Activated CD4-positive, alpha-beta T cell treated with anti-CD3 and anti-CD28 coated beads for 48 hours (primary cell): ENCODE measurements at regions not wholly inside any gene's neighbourhood (a gene's known extent, or its start where the extent isn't known, plus 50 kb on each side); places are given as distances from the start of the nearest gene placed in this dataset.
"Not testable (repeated sequence)": the region's sequence is repeated elsewhere in the genome, so short reads cannot be mapped to it uniquely, and the experiment has no call there.

Experiments used
- DNase-seq: peaks from one replicate; pipeline ENCODE4 v3.0.0-alpha.2; 2020

DNA sequence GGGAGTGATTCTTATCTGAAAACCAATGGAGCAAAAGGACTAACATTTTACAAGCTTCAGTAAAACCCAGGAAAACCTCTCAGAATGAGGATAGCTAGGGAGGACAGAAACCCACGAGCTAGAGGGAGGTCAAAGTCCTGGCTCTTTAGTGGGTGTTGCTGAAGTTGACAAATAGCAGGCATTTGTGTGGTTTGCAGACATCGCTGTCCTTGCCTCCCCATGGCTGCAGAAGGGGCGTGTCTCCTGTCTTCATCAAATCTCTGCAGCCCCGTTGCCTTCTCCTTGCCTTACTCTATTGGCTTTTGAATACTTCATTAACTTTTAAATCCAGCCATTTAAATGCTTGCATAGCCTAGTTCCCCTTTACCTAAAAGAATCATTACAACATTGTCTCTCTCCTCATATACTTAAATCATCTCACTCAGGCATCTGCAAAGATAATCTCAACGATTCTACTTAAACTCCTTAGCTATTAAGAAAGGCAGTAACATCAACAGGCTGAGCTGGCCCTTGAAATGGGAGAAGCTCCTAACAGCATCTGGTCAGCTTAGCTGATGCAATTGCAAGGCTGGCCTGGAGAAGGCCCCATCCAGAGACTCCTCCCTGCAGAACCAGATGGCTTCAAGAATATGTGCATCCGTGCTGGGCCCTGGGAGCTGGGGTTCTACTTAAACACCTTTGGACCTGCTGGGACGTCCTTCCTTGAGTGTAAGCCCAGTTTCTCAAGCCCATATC, 152.8 kb upstream of the TAS2R1 start:
- no peak for DNase-seq

GRCh38 chr5:9781890-9782289, 151.7 kb upstream of the TAS2R1 start:
- DNase-seq: no peak

GRCh38 chr5:9781275-9781674, 151.1 kb upstream of the TAS2R1 start:
- no peak for DNase-seq

- no peak for DNase-seq
These were observed 150.3 kb upstream of the TAS2R1 start for GRCh38 chr5:9780501-9780900.

GRCh38 chr5:9776525-9776924, 146.4 kb upstream of the TAS2R1 start:
- no peak for DNase-seq

DNA sequence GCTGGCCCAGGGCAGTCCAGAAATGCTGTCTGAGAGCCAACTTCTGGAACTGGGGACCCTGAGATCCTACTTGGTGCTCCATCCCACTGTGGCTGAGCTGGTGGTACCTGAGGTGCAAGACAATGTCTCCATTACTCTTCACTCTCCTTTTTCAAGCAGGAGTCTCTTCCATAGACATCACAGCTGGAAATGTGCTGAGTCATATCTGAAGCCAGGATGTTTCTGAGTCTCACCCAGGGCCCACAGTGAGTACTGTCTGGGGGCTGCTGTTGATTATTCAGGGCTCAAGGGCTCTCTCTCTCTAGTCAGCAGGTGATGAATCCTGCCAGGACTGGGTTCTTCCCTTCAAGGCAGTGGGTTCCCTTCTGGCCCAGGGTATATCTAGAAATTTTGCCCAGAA, 145.2 kb upstream of the TAS2R1 start:
- no peak for DNase-seq

GRCh38 chr5:9774472-9775079, 144.4 kb upstream of the TAS2R1 start:
- DNase-seq: no peak

DNA sequence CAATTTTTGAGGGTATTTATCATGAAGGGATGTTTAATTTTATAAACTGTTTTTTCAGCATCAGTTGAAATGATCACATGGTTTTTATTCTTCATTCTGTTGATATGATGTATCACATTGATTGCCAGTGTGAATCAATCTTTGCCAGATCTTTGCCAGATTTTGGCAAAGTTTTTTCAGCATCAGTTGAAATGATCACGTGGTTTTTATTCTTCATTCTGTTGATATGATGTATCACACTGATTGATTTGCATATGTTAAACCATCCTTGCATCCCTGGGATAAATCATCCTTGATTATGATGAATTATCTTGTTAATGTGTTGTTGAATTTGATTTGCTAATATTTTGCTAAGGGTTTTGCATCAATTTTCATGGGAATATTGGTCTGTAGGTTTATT, 140.9 kb upstream of the TAS2R1 start:
- DNase-seq: no peak

DNA sequence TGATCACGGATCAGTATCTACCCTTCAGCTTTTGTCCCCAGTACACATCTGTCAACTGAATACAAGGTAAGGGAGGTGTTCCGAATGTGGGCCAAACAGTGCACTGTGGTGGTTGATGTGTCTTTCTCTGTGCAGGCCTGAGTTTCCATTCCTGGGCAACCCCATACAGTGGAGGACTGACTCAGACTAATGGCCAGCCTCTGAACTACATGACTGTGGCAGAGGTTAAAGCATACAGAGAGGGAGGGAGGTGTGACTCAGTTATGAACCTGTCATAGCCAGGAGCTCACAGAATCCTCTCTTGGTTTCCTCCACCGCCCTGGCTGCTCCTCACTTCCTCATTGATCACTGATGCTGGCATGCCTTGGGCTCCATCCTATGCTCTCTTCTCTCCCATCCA, 136.4 kb upstream of the TAS2R1 start:
- no peak for DNase-seq

- DNase-seq: no peak
These were observed 135.4 kb upstream of the TAS2R1 start for GRCh38 chr5:9765419-9766140.

DNA sequence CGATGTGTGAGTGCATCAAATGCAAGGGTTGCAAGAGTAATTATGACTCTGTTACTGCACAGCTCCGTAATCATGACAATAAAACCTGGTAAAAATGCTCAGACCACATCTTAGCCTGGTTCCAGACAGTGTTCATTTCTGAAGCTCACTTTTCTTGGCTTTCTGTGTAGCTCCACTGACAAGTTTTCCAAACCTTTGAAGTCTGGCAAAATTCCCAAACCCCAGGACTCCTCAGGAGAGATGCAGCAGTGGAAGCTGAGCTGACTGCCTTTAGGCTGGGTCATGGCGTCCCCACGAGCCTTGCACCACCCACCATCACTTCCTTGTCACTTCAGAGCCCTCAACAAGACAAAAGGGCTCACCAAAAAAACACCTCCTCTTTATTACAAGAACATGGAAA, 131.6 kb upstream of the TAS2R1 start:
- no peak for DNase-seq

- not testable (repeated sequence) for DNase-seq
These were observed 122.5 kb upstream of the TAS2R1 start for GRCh38 chr5:9752670-9753069.

DNA sequence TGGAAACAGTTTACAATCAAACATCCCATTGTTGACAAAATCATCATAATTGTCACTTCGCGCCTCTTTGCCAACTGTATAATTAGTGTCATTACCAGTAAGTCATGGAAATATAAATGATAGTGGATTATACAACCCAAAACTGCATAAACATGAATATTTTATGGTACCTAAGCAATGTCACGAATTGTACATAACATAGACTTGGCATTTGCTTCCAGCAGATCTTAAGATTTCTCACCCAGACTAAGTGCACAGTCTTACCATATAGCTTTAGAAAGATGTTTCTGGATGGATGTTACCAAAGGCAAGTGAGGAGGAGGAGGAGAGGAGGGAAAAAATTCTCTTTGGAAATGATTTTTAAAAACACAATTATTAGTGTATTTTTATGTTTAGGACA, 113.4 kb upstream of the TAS2R1 start:
- DNase-seq: no peak

DNA sequence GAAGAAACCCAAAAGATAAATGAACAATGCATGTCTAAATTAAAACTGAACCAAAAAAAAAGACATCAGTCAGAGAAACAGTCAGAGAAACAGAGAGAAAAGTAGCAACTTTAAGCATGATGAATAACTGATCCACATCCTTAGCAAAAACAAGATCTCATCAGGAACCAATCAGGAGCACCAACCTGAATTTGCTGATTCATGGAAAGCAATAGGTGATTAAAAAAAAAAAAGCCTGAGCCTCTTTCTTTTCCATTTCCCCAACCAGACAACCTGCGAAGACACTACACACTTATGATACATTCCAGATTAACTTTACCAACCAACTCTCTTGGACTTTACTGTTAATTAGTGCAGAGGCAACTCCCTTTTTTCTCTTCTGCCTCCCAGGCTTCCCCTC, 112.7 kb upstream of the TAS2R1 start:
- DNase-seq: no peak

GRCh38 chr5:9739135-9739534, 109.0 kb upstream of the TAS2R1 start:
- DNase-seq: no peak

- DNase-seq: no peak
These were observed 107.1 kb upstream of the TAS2R1 start for GRCh38 chr5:9737265-9737664.

- no peak for DNase-seq
These were observed 103.3 kb upstream of the TAS2R1 start for GRCh38 chr5:9733486-9733885.

GRCh38 chr5:9731159-9731558, 101.0 kb upstream of the TAS2R1 start:
- no peak for DNase-seq

- DNase-seq: no peak
These were observed 98.1 kb upstream of the TAS2R1 start for GRCh38 chr5:9728261-9728660.

DNA sequence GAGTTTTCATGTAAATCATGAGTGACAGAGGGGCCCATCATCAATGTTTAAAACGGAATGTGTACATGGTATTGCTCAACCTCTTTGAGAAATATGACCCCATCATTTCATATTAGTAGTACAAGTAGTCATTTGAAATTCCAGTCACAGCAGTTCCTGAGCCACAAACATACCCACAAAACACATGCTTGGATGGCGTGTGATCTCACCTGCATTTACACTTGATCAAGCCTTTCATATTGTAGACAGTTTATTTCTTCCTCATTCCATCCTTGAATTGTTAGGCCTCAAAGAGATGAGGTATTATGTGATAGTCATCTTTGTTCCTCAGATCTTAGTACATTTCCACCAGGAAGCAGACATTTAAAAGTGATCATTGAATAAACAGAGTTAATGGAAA, 96.8 kb upstream of the TAS2R1 start:
- no peak for DNase-seq

DNA sequence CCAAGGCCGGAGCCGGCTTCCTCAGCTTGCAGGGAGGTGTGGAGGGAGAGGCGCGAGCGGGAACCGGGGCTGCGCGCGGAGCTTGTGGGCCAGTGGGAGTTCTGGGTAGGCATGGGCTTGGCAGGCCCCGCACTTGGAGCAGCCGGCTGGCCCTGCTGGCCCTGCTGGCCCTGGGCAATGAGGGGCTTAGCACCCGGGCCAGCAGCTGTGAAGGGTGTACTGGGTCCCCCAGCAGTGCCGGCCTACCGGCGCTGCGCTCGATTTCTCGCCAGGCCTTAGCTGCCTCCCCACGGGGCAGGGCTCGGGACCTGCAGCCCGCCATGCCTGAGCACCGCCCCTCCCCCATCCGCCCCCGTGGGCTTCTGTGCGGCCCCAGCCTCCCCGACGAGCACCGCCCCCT, 95.1 kb upstream of the TAS2R1 start:
- not testable (repeated sequence) for DNase-seq

DNA sequence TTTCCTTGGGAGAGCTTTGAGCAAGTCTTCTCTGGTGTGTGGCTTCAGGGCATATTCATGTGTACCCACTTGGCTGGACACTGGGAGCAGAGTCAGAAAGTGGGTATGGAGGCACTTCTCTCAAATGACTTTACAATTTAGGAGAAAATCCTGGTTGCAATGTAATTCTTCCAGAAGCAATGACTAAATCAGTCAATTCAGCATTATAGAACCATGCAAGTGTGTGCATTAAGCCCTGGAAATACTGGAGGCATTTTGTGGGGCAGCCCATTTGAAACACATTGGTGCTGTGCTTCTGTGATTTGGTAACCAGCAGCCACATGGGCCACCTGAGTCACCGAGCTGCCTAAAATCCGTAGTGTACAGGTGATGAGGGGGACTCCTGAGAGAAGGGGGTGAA, 94.6 kb upstream of the TAS2R1 start:
- no peak for DNase-seq

- no peak for DNase-seq
These were observed 92.5 kb upstream of the TAS2R1 start for GRCh38 chr5:9722601-9723180.

DNA sequence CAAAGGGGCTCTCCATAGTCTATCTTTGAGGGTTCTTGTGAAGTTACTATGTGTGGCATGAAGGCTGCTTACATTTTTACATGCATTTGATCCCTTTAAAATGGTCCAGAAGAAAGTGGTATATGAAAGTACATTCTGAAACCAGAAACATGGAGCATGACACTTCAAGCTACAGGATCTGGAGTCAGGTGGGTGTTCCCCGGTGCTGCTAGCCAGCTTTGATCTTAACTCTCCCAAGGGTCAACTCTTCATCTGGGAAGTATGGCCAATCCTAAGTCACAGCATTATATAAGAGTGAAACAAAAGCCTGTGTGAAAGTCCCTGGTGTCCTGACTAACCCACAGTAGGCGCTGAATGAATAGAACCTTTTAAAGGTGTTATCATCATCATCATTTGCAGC, 91.0 kb upstream of the TAS2R1 start:
- no peak for DNase-seq
